ENCODE measurements at regions not wholly inside any gene's neighbourhood (a gene's known extent, or its start where the extent isn't known, plus 50 kb on each side); places are given as distances from the start of the nearest gene placed in this dataset.
"Not testable (repeated sequence)": the region's sequence is repeated elsewhere in the genome, so short reads cannot be mapped to it uniquely, and the experiment has no call there.

DNA sequence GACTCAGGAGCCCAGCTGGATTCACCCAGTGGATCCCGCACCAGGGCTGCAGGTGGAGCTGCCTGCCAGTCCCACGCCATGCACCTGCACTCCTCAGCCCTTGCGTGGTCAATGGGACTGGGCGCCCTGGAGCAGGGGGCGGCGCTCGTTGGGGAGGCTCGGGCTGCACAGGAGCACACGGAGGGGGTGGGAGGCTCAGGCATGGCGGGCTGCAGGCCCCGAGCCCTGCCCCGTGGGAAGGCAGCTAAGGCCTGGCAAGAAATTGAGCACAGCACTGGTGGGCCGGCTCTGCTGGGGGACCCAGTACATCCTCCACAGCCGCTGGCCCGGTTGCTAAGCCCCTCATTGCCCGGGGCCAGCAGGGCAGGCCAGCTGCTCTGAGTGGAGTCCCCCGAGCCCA, 90.3 kb downstream of the DLEU7 start:
- DNase-seq (ENCODE audit: low spot score) = not testable (repeated sequence)

DNA sequence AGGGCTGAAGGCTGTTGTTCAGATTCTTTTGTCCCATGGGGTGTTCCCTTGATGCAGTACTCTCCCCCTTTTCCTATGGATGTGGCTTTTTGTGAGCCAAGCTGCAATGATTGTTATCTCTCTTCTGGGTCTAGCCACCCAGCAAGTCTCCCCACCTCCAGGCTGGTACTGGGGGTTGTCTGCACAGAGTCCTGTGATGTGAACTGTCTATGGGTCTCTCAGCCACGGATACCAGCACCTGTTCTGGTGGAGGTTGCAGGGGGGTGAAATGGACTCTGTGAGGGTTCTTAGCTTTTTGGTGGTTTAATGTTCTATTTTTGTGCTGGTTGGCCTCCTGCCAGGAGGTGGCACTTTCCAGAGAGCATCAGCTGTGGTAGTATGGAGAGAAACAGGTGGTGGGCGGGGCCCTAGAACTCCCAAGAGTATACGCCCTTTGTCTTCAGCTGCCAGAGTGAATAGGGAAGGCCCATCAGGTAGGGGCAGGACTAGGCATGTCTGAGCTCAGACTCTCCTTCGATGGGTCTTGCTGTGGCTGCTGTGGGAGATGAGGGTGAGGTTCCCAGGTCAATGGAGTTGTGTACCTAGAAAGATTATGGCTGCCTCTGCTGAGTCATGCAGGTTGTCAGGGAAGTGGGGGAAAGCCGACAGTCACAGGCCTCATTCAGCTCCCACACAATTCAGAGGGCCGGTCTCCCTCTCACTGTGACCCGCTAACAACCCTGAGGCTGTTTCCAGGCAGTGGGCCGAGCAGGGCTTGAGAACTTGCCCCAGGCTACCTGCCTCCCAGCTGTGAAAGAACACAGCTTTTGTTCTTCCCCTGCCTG, 87.4 kb downstream of the DLEU7 start:
- not testable (repeated sequence) for DNase-seq (ENCODE audit: low spot score)

DNA sequence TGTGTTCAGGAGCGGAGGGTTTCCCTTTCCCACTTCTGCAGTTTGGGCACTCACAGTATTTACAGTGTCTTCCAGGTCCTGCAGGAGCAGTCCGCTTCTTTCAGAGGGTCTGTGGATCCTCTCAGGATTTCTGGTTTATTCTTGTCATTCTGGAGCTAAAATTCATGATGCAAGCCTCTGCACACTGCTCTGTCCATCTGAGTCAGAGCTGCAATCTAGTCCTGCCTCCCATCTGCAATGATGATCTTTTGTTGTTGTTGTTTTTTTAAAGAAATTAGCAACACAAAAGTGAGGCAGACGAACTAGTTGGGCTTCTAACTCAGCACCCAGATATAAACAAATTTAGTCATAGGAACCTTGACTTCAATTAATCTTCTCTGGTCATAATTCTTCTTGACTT, 86.5 kb downstream of the DLEU7 start:
- DNase-seq (ENCODE audit: low spot score) = no peak

DNA sequence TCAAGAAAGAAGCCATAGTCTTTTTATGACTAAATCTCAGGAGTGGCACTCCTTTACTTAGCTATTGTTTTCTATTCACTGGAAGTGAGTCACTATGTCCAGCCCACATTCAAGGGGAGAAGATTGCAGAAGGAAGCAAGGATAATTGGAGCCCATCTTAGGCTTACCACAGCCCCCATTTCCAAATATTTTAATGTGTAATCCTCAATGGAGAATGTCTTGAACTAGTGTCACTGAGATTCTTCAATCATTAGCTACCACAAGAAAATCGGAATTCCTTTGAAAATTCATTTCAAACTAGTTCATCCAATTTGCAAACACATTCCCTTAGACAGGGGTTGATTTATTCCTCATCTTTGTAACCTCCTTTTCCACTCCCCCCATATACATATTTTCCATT, 84.7 kb downstream of the DLEU7 start:
- DNase-seq (ENCODE audit: low spot score) = no peak

DNA sequence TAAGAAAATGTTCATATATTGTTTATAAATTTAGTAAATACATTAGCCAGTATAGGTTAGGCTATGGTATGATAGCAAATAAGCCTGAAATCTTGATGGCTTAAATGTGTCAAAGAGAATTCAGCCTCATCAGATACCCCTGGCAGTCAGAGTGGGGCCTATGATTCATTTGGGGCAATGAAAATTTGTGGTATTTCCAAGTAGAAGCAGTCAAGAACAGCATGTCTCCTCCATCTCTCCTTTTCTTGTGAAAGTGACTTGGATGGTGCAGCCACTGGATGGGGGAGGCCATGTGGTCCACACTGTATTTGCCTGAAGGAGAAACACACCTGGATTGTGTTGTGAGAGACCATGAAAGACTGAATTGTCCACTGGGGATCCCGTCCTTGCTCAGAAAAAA, 82.7 kb downstream of the DLEU7 start:
- peak; percentile 27 for DNase-seq (ENCODE audit: low spot score)

DNA sequence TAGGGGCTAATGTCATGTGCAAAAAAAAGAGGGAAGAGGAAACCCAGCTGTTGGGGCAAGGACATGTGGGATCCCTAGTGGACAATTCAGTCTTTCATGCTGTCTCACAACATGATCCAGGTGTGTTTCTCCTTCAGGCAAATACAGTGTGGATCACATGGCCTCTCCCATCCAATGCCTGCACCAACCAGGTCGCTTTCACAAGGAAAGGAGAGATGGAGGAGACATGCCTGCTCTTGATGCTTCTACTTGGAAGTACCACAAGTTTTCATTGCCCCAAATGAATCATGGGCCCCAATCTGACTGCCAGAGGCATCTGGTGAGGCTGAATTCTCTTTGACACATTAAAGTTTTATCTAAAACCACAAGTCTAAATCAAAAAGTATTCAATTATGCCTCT, 82.1 kb downstream of the DLEU7 start:
- no peak for DNase-seq (ENCODE audit: low spot score)

DNA sequence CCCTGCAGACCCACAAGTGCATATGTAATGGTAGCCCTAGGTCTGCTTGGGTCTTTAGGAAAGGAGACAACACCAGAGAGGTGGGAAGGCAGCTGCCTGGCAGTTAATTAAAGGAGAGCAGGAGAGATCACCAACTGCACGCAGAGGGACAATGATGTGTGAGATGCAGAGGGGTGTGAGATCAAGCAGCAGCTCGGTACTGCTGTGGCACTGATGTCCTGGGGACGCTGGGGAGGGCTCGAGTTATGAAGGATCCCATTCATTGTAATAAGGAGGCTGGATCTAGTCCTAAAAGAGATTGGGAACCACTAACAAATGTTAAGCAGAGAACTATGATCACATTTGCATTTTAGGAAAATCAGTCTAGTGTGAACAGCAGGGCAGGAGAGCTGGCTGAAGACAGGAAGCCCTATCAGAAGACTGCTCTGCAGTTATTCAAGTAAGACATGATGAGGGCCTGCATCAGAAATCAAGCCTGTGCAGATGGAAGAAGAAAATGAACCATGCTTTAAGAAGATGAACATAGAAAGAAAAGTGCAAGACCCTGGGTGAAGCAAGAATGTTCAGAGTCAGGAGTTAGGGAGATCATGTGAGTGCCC, 80.4 kb downstream of the DLEU7 start:
- DNase-seq (ENCODE audit: low spot score) = no peak

DNA sequence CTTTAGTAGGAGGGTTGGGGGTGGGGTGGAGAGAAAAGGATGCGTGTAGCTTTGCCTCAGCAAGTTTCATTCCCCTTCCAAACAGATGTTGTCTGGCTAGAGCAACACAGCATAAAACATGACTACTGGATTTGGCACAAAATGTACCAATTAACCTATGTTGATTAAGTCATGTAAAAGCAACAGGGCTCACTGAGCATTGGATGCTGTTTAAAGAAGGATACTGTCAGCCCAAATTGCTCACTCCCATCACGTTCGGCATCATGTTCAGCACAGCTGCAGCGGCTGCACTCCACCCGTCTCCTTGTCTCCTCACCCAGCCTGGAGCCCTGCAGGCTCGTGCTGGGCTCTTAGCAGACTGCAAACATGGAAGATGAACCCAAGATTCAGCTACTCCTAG, 77.5 kb downstream of the DLEU7 start:
- DNase-seq (ENCODE audit: low spot score) = no peak

DNA sequence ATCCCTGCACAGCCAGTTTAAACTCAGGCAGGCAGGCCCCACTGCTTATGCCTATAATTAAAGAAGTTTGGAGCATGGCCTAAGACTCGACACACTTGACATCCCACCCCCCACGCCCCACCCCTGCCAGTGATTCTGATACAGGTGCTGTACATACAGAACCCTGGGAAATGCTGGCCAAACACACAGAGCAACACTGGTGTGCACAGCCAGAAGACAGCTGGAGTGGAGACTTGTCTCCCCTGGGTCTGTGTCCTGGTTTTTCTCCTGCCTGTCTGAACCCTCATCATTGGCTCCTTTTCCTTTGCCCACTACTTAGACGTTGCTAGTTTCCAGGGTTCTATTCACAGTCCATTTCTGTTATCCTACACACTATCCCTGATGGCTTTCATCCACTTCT, 76.8 kb downstream of the DLEU7 start:
- DNase-seq (ENCODE audit: low spot score) = no peak

DNA sequence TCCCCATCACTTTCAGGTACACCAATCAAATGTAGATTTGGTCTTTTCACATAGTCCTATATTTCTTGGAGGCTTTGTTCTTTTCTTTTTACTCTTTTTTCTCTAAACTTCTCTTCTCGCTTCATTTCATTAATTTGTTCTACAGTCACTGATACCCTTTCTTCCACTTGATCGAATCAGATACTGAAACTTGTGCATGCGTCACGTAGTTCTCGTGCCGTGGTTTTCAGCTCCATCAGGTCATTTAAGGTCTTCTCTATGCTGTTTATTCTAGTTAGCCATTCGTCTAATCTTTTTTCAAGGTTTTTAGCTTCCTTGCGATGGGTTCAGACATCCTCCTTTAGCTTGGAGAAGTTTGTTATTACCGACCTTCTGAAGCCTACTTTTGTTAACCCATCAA, 70.6 kb downstream of the DLEU7 start:
- DNase-seq (ENCODE audit: low spot score) = not testable (repeated sequence)
